ENCODE measurements at regions not wholly inside any gene's neighbourhood (a gene's known extent, or its start where the extent isn't known, plus 50 kb on each side); places are given as distances from the start of the nearest gene placed in this dataset.

DNA sequence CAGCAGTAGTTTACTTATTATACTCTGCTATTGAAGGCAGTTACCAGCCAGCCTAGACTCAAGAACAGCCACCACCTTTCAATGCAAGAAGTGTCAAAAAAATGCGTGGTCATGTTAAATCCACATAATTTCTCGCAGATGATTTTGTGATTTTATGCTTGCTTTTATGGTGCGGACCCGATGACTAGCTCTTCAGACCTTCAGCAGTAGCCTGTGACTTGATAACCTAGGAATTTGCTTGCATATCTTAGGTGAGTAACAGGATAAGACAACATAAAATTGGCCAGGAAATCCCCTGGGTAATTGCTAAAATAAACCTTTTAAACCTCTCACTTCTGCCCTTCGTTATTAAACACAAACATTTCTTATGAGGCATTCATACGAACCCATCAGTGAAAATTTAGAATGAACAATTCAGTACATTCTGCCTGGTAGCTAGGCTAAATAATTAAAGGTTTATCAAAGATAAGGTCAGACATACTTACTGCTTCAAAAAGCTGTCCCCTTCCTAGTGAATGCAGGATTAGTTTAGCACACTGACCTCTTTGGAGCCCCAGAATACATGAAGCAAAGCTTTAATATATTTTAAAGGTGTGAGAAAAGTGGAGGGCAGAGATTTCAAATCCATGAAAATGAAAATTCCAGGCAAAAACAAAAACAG lies 798.8 kb downstream of the OTOL1 start:
- TF ChIP-seq, protein P1, sequence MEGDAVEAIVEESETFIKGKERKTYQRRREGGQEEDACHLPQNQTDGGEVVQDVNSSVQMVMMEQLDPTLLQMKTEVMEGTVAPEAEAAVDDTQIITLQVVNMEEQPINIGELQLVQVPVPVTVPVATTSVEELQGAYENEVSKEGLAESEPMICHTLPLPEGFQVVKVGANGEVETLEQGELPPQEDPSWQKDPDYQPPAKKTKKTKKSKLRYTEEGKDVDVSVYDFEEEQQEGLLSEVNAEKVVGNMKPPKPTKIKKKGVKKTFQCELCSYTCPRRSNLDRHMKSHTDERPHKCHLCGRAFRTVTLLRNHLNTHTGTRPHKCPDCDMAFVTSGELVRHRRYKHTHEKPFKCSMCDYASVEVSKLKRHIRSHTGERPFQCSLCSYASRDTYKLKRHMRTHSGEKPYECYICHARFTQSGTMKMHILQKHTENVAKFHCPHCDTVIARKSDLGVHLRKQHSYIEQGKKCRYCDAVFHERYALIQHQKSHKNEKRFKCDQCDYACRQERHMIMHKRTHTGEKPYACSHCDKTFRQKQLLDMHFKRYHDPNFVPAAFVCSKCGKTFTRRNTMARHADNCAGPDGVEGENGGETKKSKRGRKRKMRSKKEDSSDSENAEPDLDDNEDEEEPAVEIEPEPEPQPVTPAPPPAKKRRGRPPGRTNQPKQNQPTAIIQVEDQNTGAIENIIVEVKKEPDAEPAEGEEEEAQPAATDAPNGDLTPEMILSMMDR (IDR thresholded peaks at IDR 0.05; ENCODE audit: insufficient read depth, low read length, severe bottlenecking), result no peak
- no peak for FAIRE-seq

DNA sequence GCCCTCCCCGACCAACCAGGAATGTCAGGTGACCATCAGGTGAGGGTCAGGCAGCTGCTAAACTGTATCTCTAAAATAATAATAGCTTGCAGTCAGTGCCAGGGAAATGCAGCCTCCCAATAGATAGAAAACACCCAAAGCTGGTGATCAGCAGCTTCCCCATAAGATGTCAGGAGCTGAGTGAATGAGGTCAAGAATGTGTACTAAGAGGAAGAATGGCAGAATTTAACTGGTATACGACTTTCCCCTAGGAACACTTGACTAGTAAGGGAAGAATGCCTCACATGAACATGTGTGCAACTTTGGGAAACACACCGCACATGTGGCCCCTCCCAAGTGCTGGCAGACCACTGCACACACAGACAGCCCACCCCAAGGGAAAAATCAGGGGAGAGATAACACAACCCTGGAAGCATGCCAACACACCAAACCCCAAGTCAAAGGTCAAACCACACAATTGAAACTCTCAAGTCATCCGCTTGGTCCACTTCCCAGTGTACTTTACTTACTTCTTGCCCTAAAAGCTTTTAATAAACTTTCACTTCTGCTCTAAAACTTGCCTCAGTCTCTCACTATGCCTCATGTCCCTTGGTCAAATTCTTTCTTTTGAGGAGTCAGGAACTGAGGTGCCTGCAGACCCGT lies 806.5 kb downstream of the OTOL1 start:
- no peak for FAIRE-seq
- Histone ChIP-seq H3K27me3 (ENCODE audit: control insufficient read depth, insufficient read depth, low read length) (no peaks in the 10 kb centered on the region), H3K4me3 (ENCODE audit: low read depth, low read length) (no peak overlapping the region), H3K36me3 (ENCODE audit: control insufficient read depth, insufficient read depth, low read length) (no peaks in the 10 kb centered on the region)
- TF ChIP-seq, protein P1 (IDR thresholded peaks at IDR 0.05; ENCODE audit: insufficient read depth, low read length, severe bottlenecking), result no peak
- no peak for DNase-seq (ENCODE audit: low read depth)

More for the DNA sequence above, 798.8 kb downstream of the OTOL1 start:
- Histone ChIP-seq H3K36me3 (ENCODE audit: control insufficient read depth, insufficient read depth, low read length) (no peaks in the 10 kb centered on the region), H3K27me3 (ENCODE audit: control insufficient read depth, insufficient read depth, low read length) (no peaks in the 10 kb centered on the region), H3K4me3 (ENCODE audit: low read depth, low read length) (no peak overlapping the region)
- DNase-seq (ENCODE audit: low read depth), result peak; percentile 68

DNA sequence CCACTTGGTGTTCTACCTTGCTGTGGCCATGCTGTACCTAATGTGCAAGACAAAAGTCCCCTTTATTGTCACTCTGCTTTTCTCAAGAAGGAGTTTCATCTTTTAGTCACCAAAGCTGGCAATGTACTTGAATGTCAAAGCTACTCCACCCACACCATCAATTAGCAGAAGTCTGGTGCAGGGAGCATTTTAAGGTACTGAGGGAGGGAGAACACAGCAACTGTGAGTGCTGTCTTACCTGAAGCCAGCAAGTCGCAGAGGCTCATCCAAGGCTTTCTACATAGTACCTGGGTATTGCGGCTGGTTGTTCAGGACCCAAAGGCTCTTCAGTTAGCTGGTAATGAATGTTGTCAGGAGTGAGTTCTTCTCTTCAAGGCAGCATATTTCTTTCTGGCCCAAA lies 820.4 kb downstream of the OTOL1 start:
- no peak for FAIRE-seq
- TF ChIP-seq, protein P1 (IDR thresholded peaks at IDR 0.05; ENCODE audit: insufficient read depth, low read length, severe bottlenecking), result no peak
- Histone ChIP-seq H3K36me3 (ENCODE audit: control insufficient read depth, insufficient read depth, low read length) (no peaks in the 10 kb centered on the region), H3K4me3 (ENCODE audit: low read depth, low read length) (no peak overlapping the region), H3K27me3 (ENCODE audit: control insufficient read depth, insufficient read depth, low read length) (no peaks in the 10 kb centered on the region)
- DNase-seq (ENCODE audit: low read depth), result no peak

DNA sequence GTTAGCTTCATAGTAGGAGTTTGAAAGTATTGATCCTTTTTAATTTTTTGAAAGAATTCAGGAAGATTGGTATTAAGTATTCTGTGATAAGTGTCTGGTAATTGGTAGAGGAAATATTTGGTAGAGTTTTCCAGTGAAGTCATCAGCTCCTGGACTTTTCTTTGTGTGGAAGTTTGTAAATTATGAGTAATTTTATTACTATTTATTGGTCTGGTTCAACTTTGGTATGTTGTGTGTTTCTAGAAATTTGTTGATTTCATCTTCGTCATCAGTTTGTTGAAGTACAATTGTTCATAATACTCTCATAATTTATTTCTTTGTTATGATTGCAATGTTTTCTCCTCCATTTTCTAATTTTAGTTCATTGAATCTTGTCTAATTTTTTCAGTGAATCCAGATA lies 832.0 kb downstream of the OTOL1 start:
- FAIRE-seq (no peak), DNase-seq (ENCODE audit: low read depth) (no peak)
- Histone ChIP-seq H3K36me3 (ENCODE audit: control insufficient read depth, insufficient read depth, low read length) (no peaks in the 10 kb centered on the region), H3K4me3 (ENCODE audit: low read depth, low read length) (no peak overlapping the region), H3K27me3 (ENCODE audit: control insufficient read depth, insufficient read depth, low read length) (no peaks in the 10 kb centered on the region)
- TF ChIP-seq, protein P1 (IDR thresholded peaks at IDR 0.05; ENCODE audit: insufficient read depth, low read length, severe bottlenecking), result no peak

DNA sequence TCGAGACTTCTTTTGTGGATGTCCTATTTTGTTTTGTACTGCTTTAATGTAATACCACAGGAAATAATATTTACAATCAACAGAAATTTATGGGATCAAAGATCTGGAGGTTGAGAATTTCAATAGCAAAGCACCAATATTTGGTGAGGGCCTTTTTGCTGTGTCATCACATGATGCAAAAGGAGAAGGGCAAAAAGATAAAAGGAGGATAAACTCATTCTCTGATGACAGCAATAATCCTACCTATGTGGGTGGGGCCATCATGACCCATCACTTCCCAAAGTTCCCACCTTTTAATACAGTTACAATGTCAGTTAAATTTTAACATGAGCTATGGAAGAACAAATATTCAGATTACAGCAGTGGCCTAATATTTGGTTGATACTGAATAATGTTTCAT lies 832.9 kb downstream of the OTOL1 start:
- H3K36me3 ChIP-seq (ENCODE audit: control insufficient read depth, insufficient read depth, low read length), result no peaks in the 10 kb centered on the region
- DNase-seq (ENCODE audit: low read depth), result no peak
- H3K4me3 ChIP-seq (ENCODE audit: low read depth, low read length), result no peak overlapping the region
- FAIRE-seq, result no peak
- H3K27me3 ChIP-seq (ENCODE audit: control insufficient read depth, insufficient read depth, low read length), result no peaks in the 10 kb centered on the region
- TF ChIP-seq, protein P1 (IDR thresholded peaks at IDR 0.05; ENCODE audit: insufficient read depth, low read length, severe bottlenecking), result no peak
